ENCODE measurements at regions not wholly inside any gene's neighbourhood (a gene's known extent, or its start where the extent isn't known, plus 50 kb on each side); places are given as distances from the start of the nearest gene placed in this dataset.

- no peak for TF ChIP-seq CTCF (IDR thresholded peaks at IDR 0.05; ENCODE audit: borderline replicate concordance)
- Histone ChIP-seq H3K27ac (replicated peaks) (no peak overlapping the region), H3K4me3 (no peak overlapping the region), H3K4me1 (no peaks in the 10 kb centered on the region), H3K9me3 (replicated peaks) (peaks cover 23% of the 10 kb centered on the region), H3K36me3 (no peaks in the 10 kb centered on the region), H3K27me3 (ENCODE audit: low read depth) (no peaks in the 10 kb centered on the region)
- intact Hi-C loops (cut with micrococcal nuclease) = loop anchor here (10.0 kb wide), 1 partner anchor 875 kb away; no protein-coding TSS in a partner anchor
- DNase-seq = no peak
These were observed 132.4 kb downstream of the PROX1 start for GRCh38 chr1:214120191-214120590.

GRCh38 chr1:214120951-214121350 lies 133.2 kb downstream of the PROX1 start:
- peaks cover 23% of the 10 kb centered on the region for H3K9me3 ChIP-seq (replicated peaks)
- H3K36me3 ChIP-seq = no peaks in the 10 kb centered on the region
- no peak overlapping the region for H3K4me3 ChIP-seq
- H3K27me3 ChIP-seq (ENCODE audit: low read depth) = no peaks in the 10 kb centered on the region
- intact Hi-C loops (cut with micrococcal nuclease) = loop anchor here (10.0 kb wide), 1 partner anchor 876 kb away; no protein-coding TSS in a partner anchor
- no peak overlapping the region for H3K27ac ChIP-seq (replicated peaks)
- H3K4me1 ChIP-seq = no peaks in the 10 kb centered on the region
- TF ChIP-seq CTCF (IDR thresholded peaks at IDR 0.05; ENCODE audit: borderline replicate concordance) = no peak
- DNase-seq = no peak

DNA sequence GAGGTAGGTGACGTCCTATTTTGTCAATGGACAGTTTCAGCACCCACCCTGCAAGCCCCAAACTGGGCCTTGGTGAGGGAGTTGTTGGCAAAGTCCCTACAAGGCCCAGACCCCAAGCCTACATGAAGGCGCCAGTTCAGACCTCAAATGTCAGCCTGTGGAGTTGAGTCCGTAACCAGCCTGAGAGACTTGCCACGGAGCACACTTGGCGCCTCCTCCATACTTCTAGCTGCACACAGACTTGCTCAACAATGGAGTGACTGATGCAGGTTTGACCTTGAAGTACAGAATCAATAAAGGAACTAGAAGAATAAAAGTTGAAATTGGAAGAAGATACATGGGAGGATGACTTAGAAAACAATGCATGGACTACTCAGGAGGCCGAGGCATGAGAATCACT lies 134.3 kb downstream of the PROX1 start:
- intact Hi-C loops (cut with micrococcal nuclease) = loop anchor here (10.0 kb wide), 1 partner anchor 877 kb away; no protein-coding TSS in a partner anchor
- no peak for DNase-seq

DNA sequence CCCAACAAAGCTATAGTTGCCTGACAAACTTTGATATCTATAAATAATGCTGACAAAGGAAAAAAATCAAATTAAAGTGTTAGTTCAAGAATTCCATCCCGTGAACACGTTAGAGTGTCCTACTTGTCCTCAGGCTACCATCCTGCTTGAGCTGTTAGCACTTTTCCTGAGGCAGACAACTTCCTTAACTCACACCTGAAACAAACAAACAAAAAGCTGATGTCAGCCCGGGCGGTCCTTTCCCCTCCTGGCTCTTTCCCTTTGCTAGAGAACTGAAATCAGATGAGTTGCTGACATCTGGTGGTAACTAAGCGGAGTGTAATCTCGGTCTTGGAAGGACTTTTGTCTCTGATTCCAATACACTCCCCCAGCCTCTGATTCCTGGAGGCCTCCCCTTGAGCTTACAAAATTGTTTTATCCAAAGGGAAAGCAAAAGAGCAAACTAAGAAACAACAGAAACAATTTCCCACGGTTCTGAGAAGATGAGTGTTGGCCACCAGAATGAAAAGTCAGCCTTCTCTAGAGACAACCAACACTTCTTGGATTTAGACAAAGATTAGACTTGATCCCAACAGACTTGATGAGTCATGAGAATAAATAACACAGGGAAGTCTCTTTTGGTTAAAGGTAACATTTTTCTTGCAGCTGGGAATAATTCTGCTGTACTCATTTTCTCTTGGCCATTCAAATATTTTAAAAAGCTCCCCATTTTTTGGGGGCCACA lies 135.4 kb downstream of the PROX1 start:
- Histone ChIP-seq H3K9me3 (replicated peaks) (peaks cover 7% of the 10 kb centered on the region), H3K4me3 (no peak overlapping the region), H3K27me3 (ENCODE audit: low read depth) (no peaks in the 10 kb centered on the region), H3K4me1 (no peaks in the 10 kb centered on the region), H3K27ac (replicated peaks) (no peak overlapping the region), H3K36me3 (no peaks in the 10 kb centered on the region)
- peak; percentile 70 for TF ChIP-seq CTCF (IDR thresholded peaks at IDR 0.05; ENCODE audit: borderline replicate concordance)
- DNase-seq = no peak
- intact Hi-C loops (cut with micrococcal nuclease) = loop anchor here (10.0 kb wide), 1 partner anchor 878 kb away; no protein-coding TSS in a partner anchor

More for the DNA sequence above, 134.3 kb downstream of the PROX1 start:
- Histone ChIP-seq H3K4me3 (no peak overlapping the region), H3K36me3 (no peaks in the 10 kb centered on the region), H3K27ac (replicated peaks) (no peak overlapping the region), H3K4me1 (no peaks in the 10 kb centered on the region), H3K9me3 (replicated peaks) (peaks cover 18% of the 10 kb centered on the region), H3K27me3 (ENCODE audit: low read depth) (no peaks in the 10 kb centered on the region)
- no peak for TF ChIP-seq CTCF (IDR thresholded peaks at IDR 0.05; ENCODE audit: borderline replicate concordance)

DNA sequence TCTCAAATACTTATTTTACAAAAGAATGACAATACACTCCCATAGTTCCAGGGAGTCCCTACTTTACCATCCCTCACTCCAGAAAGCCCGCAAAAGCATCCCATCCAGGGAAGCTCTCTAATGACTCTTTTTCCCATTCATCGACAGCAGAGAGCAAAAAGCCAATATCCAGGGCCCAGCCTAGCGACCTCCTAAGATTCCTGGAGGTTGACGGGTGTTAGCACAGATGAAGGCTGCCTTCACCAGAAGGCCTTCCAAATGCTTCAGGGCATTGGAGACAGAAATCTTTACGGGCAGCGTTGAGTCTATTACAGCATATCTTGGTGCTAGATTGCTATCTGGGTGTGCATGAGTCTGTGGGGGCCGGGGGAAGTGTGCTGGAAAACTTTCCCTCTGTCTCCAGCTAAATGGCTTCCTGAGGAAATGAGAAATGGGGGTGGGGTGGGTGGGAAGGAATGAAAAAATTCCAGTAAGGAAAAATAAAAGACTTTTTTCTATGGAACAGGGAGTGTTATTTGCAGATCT lies 136.6 kb downstream of the PROX1 start:
- TF ChIP-seq CTCF (IDR thresholded peaks at IDR 0.05; ENCODE audit: borderline replicate concordance) = no peak
- Histone ChIP-seq H3K27me3 (ENCODE audit: low read depth) (peaks cover 4% of the 10 kb centered on the region), H3K9me3 (replicated peaks) (no peaks in the 10 kb centered on the region), H3K4me1 (no peaks in the 10 kb centered on the region), H3K27ac (replicated peaks) (no peak overlapping the region), H3K4me3 (no peak overlapping the region), H3K36me3 (no peaks in the 10 kb centered on the region)
- DNase-seq = no peak
- intact Hi-C loops (cut with micrococcal nuclease) = loop anchor here (10.0 kb wide), 1 partner anchor 880 kb away; no protein-coding TSS in a partner anchor
